Osteocyte (in vitro differentiated cells): ENCODE measurements at regions not wholly inside any gene's neighbourhood (a gene's known extent, or its start where the extent isn't known, plus 50 kb on each side); places are given as distances from the start of the nearest gene placed in this dataset.
A peak's percentile ranks its signal among the peaks of the same experiment; 100 is the strongest.

ENCODE experiments used
- DNase-seq: peaks from one replicate; pipeline ENCODE4 v3.0.0; 2021; ENCODE audit warnings: mixed read lengths; ENCODE audit not compliant: unreplicated experiment; ENCODE audit errors: extremely low spot score
- H3K27ac Mint-ChIP-seq: one replicate; pipeline ENCODE4 v1.8.0; 2021; ENCODE audit warnings: mild to moderate bottlenecking, mixed read lengths; ENCODE audit not compliant: unreplicated experiment
- H3K27me3 Mint-ChIP-seq: one replicate; pipeline ENCODE4 v1.8.0; 2021; ENCODE audit warnings: mixed read lengths; ENCODE audit not compliant: unreplicated experiment
- H3K36me3 Mint-ChIP-seq: one replicate; pipeline ENCODE4 v1.8.0; 2021; ENCODE audit warnings: mixed read lengths; ENCODE audit not compliant: unreplicated experiment
- H3K4me1 Mint-ChIP-seq: one replicate; pipeline ENCODE4 v1.8.0; 2021; ENCODE audit warnings: mixed read lengths; ENCODE audit not compliant: unreplicated experiment
- H3K4me3 Mint-ChIP-seq: one replicate; pipeline ENCODE4 v1.8.0; 2021; ENCODE audit warnings: mild to moderate bottlenecking, moderate library complexity, mixed read lengths; ENCODE audit not compliant: unreplicated experiment
- H3K9me3 Mint-ChIP-seq: one replicate; pipeline ENCODE4 v1.8.0; 2021; ENCODE audit warnings: mixed read lengths; ENCODE audit not compliant: unreplicated experiment
- CTCF ChIP-seq: fragments of 200-600 bp; sonication (generic); IDR thresholded peaks from 2 replicates; pipeline ENCODE4 v1.5.0; 2021; ENCODE audit warnings: antibody characterized with exemption, mild to moderate bottlenecking, moderate library complexity

- no peaks in the 10 kb centered on the region for H3K9me3 Mint-ChIP-seq
- peak; percentile 67 for TF ChIP-seq CTCF
- peaks cover 14% of the 10 kb centered on the region for H3K27me3 Mint-ChIP-seq
- H3K4me3 Mint-ChIP-seq: no peak overlapping the region
- H3K27ac Mint-ChIP-seq: no peak overlapping the region
- H3K4me1 Mint-ChIP-seq: no peaks in the 10 kb centered on the region
- H3K36me3 Mint-ChIP-seq: no peaks in the 10 kb centered on the region
- no peak for DNase-seq
These were observed 111.6 kb downstream of the KBTBD8 start for GRCh38 chr3:67109651-67110204.

DNA sequence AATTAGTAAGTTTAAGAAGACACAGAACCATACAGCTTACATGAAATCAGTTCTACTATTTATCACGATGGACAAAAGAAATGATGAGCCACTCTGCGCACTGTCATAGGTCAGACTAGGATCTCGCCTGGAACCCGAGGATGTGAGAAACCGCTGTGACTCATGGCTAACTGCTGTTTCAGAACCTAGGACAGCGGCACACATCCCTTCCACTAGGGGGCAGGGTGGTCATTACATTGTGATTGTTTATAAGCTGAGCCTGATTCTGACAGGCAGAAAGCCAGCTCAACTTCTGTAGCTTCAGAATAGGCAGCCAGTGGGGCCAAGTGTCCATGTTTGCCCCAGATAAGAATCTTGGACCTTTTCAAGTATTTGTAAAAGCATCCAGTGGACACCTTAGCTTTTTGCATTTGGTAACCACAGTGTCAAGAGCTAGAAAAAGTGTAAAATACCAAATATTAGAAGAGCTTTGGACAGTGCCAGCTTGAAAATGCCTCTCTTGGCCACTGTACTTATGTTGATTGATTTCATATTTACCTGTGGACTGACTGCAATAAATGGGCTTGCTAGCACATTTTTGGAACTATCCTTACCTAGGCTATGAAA, 115.8 kb downstream of the KBTBD8 start:
- Mint-ChIP-seq H3K27ac (no peak overlapping the region), H3K36me3 (no peaks in the 10 kb centered on the region), H3K9me3 (no peaks in the 10 kb centered on the region), H3K4me3 (no peak overlapping the region), H3K27me3 (peaks cover 2% of the 10 kb centered on the region), H3K4me1 (no peaks in the 10 kb centered on the region)
- peak; percentile 89 for DNase-seq
- TF ChIP-seq CTCF: peak; percentile 93

GRCh38 chr3:67118122-67118521, 120.0 kb downstream of the KBTBD8 start:
- Mint-ChIP-seq H3K4me1 (no peaks in the 10 kb centered on the region), H3K27ac (no peak overlapping the region), H3K4me3 (no peak overlapping the region), H3K9me3 (no peaks in the 10 kb centered on the region), H3K27me3 (peaks cover 6% of the 10 kb centered on the region), H3K36me3 (no peaks in the 10 kb centered on the region)
- DNase-seq: no peak
- TF ChIP-seq CTCF: no peak

- DNase-seq: no peak
- Mint-ChIP-seq H3K27me3 (peaks cover 6% of the 10 kb centered on the region), H3K27ac (no peak overlapping the region), H3K36me3 (no peaks in the 10 kb centered on the region), H3K9me3 (no peaks in the 10 kb centered on the region), H3K4me3 (no peak overlapping the region), H3K4me1 (no peaks in the 10 kb centered on the region)
- no peak for TF ChIP-seq CTCF
These were observed 120.5 kb downstream of the KBTBD8 start for GRCh38 chr3:67118635-67119034.

DNA sequence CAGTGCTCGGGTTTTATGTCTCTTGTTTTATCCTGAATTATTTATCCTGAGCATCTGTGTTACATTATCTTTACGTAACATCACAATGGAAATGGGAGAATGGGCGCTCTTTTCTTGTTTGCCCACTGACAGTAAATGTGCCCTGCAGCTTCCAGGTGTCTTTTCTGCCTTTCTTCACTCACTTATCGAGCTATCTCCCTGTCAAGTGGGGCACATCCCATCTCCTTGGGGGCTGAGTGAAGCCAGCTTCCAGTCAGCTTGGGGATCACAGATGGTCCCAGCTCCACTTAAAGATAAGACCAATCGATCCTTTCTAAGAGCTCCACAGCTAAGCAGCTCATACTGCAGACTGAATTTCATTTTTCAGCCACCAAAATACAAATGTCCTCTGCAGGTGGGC, 125.8 kb downstream of the KBTBD8 start:
- Mint-ChIP-seq H3K4me3 (no peak overlapping the region), H3K27me3 (peaks cover 6% of the 10 kb centered on the region), H3K9me3 (no peaks in the 10 kb centered on the region), H3K27ac (no peak overlapping the region), H3K36me3 (no peaks in the 10 kb centered on the region), H3K4me1 (no peaks in the 10 kb centered on the region)
- no peak for DNase-seq
- no peak for TF ChIP-seq CTCF
